Neural cell (in vitro differentiated cells): ENCODE measurements at regions not wholly inside any gene's neighbourhood (a gene's known extent, or its start where the extent isn't known, plus 50 kb on each side); places are given as distances from the start of the nearest gene placed in this dataset.

Experiments
- H2AFZ ChIP-seq: fragments of 200-600, 300-800 bp; sonication (generic), shearing (Covaris generic); 2 replicates; pipeline ENCODE4 v1.6.0; 2014; ENCODE audit warnings: low read depth, mild to moderate bottlenecking, antibody characterized with exemption, low read length, moderate library complexity
- H3F3A ChIP-seq: fragments of 200-600 bp; shearing (Covaris generic); 2 replicates; pipeline ENCODE4 v1.6.1; 2016; ENCODE audit warnings: mild to moderate bottlenecking, moderate library complexity, mixed read lengths, antibody characterized with exemption, low read length; ENCODE audit not compliant: insufficient read depth, poor library complexity, severe bottlenecking
- H3K27ac ChIP-seq: fragments of 200-600, 300-800 bp; sonication (generic), shearing (Covaris generic); 2 replicates; pipeline ENCODE4 v1.5.1; 2014; ENCODE audit warnings: mild to moderate bottlenecking, low read length, moderate library complexity
- H3K27me3 ChIP-seq: fragments of 300-800, 200-600 bp; sonication (generic), shearing (Covaris generic); 2 replicates; pipeline ENCODE4 v1.6.0; 2014; ENCODE audit warnings: mild to moderate bottlenecking, low read depth, low read length, moderate library complexity; ENCODE audit not compliant: insufficient read depth
- H3K36me3 ChIP-seq: fragments of 300-800, 200-600 bp; sonication (generic), shearing (Covaris generic); 2 replicates; pipeline ENCODE4 v1.5.1; 2014; ENCODE audit warnings: mild to moderate bottlenecking, antibody characterized with exemption, low read length, moderate library complexity; ENCODE audit not compliant: insufficient read depth
- H3K4me2 ChIP-seq: fragments of 300-800, 200-600 bp; sonication (generic), shearing (Covaris generic); 2 replicates; pipeline ENCODE4 v1.6.0; 2014; ENCODE audit warnings: mild to moderate bottlenecking, low read length
- H3K4me3 ChIP-seq: fragments of 300-800, 200-600 bp; sonication (generic), shearing (Covaris generic); 2 replicates; pipeline ENCODE4 v1.5.1; 2014; ENCODE audit warnings: mild to moderate bottlenecking, low read length, moderate library complexity
- H3K79me2 ChIP-seq: fragments of 200-600 bp; shearing (Covaris generic); replicated peaks from 2 replicates; pipeline ENCODE4 v1.6.0; 2014; ENCODE audit warnings: mild to moderate bottlenecking, low read length, moderate library complexity; ENCODE audit not compliant: insufficient read depth
- H3K9ac ChIP-seq: fragments of 300-800, 200-600 bp; sonication (generic), shearing (Covaris generic); 2 replicates; pipeline ENCODE4 v1.6.1; 2016; ENCODE audit warnings: mild to moderate bottlenecking, low read length, mixed read lengths
- H3K9me2 ChIP-seq: fragments of 200-600 bp; shearing (Covaris generic); 2 replicates; pipeline ENCODE4 v1.6.1; 2016; ENCODE audit warnings: mild to moderate bottlenecking, low read length, mixed read lengths; ENCODE audit not compliant: insufficient read depth
- H3K9me3 ChIP-seq: fragments of 200-600, 300-800 bp; sonication (generic), shearing (Covaris generic); 2 replicates; pipeline ENCODE4 v1.6.1; 2016; ENCODE audit warnings: mild to moderate bottlenecking, mixed run types, low read length, moderate library complexity, mixed read lengths
- H4K20me1 ChIP-seq: fragments of 200-600 bp; shearing (Covaris generic); 2 replicates; pipeline ENCODE4 v1.6.1; 2016; ENCODE audit warnings: mild to moderate bottlenecking, mixed run types; ENCODE audit not compliant: insufficient read depth
- EP300 ChIP-seq: fragments of 450-650 bp; conservative IDR thresholded peaks from 2 replicates; pipeline ENCODE4 v1.6.1; 2014; ENCODE audit warnings: antibody characterized with exemption, mild to moderate bottlenecking, moderate library complexity; ENCODE audit not compliant: poor library complexity, severe bottlenecking
- EZH2 ChIP-seq: fragments of 200-600, 300-800 bp; shearing (Covaris generic), sonication (generic); IDR thresholded peaks from 2 replicates; pipeline ENCODE4 v1.6.1; 2014; ENCODE audit warnings: antibody characterized with exemption, low read length, borderline replicate concordance, mild to moderate bottlenecking; ENCODE audit not compliant: insufficient read depth, poor library complexity, severe bottlenecking
- MXI1 ChIP-seq: fragments of 450-650 bp; conservative IDR thresholded peaks from 2 replicates; pipeline ENCODE4 v1.6.1; 2014; ENCODE audit warnings: antibody characterized with exemption, mild to moderate bottlenecking; ENCODE audit not compliant: poor library complexity, severe bottlenecking
- POLR2AphosphoS5 ChIP-seq: IDR thresholded peaks from 2 replicates; pipeline ENCODE4 v1.6.1; 2012
- RAD21 ChIP-seq: fragments of 450-650 bp; conservative IDR thresholded peaks from 2 replicates; pipeline ENCODE4 v1.6.1; 2014; ENCODE audit warnings: antibody characterized with exemption, mild to moderate bottlenecking, moderate library complexity
- SMC3 ChIP-seq: fragments of 450-650 bp; conservative IDR thresholded peaks from 2 replicates; pipeline ENCODE4 v1.6.1; 2014; ENCODE audit warnings: antibody characterized with exemption, mild to moderate bottlenecking, moderate library complexity; ENCODE audit not compliant: poor library complexity
- TAF1 ChIP-seq: IDR thresholded peaks from 2 replicates; pipeline ENCODE4 v1.6.1; 2012; ENCODE audit warnings: low read depth
- TF ChIP-seq, protein P1 (sequence below): fragments of 450-650 bp; IDR thresholded peaks from 2 replicates; pipeline ENCODE4 v1.5.1; 2014; ENCODE audit warnings: antibody characterized with exemption, mild to moderate bottlenecking, moderate library complexity; ENCODE audit not compliant: poor library complexity, severe bottlenecking
- TF ChIP-seq, protein P2 (sequence below): IDR thresholded peaks from 2 replicates; pipeline ENCODE4 v1.6.1; 2012; ENCODE audit warnings: borderline replicate concordance

DNA sequence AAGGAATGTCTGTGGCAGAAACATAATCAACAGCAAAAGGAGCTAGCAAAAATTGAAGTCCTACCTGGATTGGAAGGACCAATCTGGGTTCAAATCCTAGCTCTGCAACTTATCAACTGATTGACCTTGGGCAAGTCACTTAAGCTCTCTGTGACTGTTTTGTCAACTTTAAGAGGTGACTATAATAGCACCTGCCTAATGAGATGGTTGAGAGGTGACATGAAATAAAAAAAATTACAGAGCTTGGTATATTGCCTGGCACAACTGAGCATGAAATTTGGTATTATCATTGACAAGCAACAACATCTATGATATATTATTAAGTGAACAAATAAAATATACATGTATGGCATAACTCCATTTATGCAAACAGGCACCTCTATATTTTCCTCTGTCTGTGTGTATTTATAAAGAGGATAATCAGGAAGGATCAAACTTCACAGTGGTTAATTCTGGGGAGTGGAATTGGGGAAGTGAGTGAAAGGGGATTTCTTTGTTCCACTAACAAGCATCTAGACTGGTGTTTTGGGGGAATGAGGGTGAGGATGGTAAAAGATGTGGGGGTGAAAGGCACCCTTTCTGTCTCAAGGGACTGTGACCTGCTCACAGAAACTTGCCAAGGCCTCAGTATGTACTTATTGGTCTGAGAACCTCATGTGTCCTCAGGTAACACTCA is 132.8 kb upstream of the SERTAD2 start:
- Histone ChIP-seq H4K20me1 (no peaks in the 10 kb centered on the region), H3K4me3 (no peak overlapping the region), H3K36me3 (no peaks in the 10 kb centered on the region), H3K27me3 (no peaks in the 10 kb centered on the region), H3K79me2 (no peaks in the 10 kb centered on the region), H3K9ac (no peak overlapping the region), H3F3A (no peaks in the 10 kb centered on the region), H3K27ac (no peak overlapping the region), H2AFZ (no peak overlapping the region), H3K4me2 (no peak overlapping the region), H3K9me3 (no peaks in the 10 kb centered on the region), H3K9me2 (no peaks in the 10 kb centered on the region)
- TF ChIP-seq EZH2 = no peak

DNA sequence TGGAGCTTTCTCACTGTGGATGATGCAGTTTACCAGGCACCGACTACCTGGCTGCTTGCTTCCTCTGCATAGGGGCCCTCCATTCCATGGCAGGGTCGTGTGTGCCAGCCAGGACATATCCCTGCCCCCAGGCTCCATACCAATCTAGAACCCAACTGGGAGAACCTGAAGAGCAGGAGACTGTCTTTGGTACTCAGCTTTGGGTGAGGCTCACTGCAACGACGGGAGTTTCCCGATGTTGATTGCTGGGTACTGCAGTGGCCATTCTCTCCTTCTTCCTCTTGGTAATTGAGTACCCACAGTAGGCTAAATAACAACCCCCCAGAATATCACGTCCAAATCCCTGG is 133.3 kb upstream of the SERTAD2 start:
- Histone ChIP-seq H3K27ac (no peak overlapping the region), H2AFZ (no peak overlapping the region), H3K27me3 (no peaks in the 10 kb centered on the region), H3K4me3 (no peak overlapping the region), H3K9me3 (no peaks in the 10 kb centered on the region), H4K20me1 (no peaks in the 10 kb centered on the region), H3K9me2 (no peaks in the 10 kb centered on the region), H3K9ac (no peak overlapping the region), H3K36me3 (no peaks in the 10 kb centered on the region), H3K4me2 (no peak overlapping the region), H3K79me2 (no peaks in the 10 kb centered on the region), H3F3A (no peaks in the 10 kb centered on the region)
- TF ChIP-seq RAD21 (no peak), EP300 (no peak), MXI1 (no peak), POLR2AphosphoS5 (no peak), TAF1 (no peak), EZH2 (no peak), SMC3 (no peak)
- TF ChIP-seq, protein P1, sequence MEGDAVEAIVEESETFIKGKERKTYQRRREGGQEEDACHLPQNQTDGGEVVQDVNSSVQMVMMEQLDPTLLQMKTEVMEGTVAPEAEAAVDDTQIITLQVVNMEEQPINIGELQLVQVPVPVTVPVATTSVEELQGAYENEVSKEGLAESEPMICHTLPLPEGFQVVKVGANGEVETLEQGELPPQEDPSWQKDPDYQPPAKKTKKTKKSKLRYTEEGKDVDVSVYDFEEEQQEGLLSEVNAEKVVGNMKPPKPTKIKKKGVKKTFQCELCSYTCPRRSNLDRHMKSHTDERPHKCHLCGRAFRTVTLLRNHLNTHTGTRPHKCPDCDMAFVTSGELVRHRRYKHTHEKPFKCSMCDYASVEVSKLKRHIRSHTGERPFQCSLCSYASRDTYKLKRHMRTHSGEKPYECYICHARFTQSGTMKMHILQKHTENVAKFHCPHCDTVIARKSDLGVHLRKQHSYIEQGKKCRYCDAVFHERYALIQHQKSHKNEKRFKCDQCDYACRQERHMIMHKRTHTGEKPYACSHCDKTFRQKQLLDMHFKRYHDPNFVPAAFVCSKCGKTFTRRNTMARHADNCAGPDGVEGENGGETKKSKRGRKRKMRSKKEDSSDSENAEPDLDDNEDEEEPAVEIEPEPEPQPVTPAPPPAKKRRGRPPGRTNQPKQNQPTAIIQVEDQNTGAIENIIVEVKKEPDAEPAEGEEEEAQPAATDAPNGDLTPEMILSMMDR = no peak
- TF ChIP-seq, protein P2, sequence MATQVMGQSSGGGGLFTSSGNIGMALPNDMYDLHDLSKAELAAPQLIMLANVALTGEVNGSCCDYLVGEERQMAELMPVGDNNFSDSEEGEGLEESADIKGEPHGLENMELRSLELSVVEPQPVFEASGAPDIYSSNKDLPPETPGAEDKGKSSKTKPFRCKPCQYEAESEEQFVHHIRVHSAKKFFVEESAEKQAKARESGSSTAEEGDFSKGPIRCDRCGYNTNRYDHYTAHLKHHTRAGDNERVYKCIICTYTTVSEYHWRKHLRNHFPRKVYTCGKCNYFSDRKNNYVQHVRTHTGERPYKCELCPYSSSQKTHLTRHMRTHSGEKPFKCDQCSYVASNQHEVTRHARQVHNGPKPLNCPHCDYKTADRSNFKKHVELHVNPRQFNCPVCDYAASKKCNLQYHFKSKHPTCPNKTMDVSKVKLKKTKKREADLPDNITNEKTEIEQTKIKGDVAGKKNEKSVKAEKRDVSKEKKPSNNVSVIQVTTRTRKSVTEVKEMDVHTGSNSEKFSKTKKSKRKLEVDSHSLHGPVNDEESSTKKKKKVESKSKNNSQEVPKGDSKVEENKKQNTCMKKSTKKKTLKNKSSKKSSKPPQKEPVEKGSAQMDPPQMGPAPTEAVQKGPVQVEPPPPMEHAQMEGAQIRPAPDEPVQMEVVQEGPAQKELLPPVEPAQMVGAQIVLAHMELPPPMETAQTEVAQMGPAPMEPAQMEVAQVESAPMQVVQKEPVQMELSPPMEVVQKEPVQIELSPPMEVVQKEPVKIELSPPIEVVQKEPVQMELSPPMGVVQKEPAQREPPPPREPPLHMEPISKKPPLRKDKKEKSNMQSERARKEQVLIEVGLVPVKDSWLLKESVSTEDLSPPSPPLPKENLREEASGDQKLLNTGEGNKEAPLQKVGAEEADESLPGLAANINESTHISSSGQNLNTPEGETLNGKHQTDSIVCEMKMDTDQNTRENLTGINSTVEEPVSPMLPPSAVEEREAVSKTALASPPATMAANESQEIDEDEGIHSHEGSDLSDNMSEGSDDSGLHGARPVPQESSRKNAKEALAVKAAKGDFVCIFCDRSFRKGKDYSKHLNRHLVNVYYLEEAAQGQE = no peak

DNA sequence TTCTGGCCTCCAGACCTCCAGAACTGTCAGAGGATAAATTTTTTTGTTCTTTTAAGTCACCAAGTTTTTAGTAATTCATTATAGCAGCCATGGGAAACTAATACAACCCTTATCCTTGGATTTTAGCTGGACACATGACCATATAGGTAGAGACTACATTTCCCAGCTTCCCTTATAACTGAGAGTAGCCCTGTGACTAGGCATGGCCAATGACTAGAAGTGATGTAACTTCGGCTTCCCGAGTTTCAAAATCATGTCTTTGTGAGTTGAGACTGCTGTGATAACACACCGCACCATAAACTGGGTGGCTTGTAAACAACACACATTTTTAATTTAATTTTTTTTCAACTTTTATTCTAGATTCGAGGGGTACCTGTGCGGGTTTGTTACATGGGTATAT is 134.0 kb upstream of the SERTAD2 start:
- H3K4me2 ChIP-seq = no peak overlapping the region

More for the DNA sequence above, 134.0 kb upstream of the SERTAD2 start:
- no peaks in the 10 kb centered on the region for H3F3A ChIP-seq
- no peak overlapping the region for H3K27ac ChIP-seq
- no peak overlapping the region for H3K9ac ChIP-seq
- no peaks in the 10 kb centered on the region for H3K9me2 ChIP-seq
- H2AFZ ChIP-seq = no peak overlapping the region
- no peaks in the 10 kb centered on the region for H3K9me3 ChIP-seq
- no peaks in the 10 kb centered on the region for H3K27me3 ChIP-seq
- no peak overlapping the region for H3K4me3 ChIP-seq
- no peaks in the 10 kb centered on the region for H3K79me2 ChIP-seq
- TF ChIP-seq TAF1 = no peak
- TF ChIP-seq EP300 = no peak
- TF ChIP-seq MXI1 = no peak
- no peak for TF ChIP-seq POLR2AphosphoS5
- TF ChIP-seq, protein P2 = no peak
- no peaks in the 10 kb centered on the region for H3K36me3 ChIP-seq
- no peaks in the 10 kb centered on the region for H4K20me1 ChIP-seq
